ENCODE measurements at regions not wholly inside any gene's neighbourhood (a gene's known extent, or its start where the extent isn't known, plus 50 kb on each side); places are given as distances from the start of the nearest gene placed in this dataset.
A peak's percentile ranks its signal among the peaks of the same experiment; 100 is the strongest.

- no peak overlapping the region for H3K4me3 ChIP-seq (ENCODE audit: control extremely low read depth in 1 of 5, extremely low read depth in 1 of 5, insufficient read depth in 1 of 5, low read depth in 2 of 5, low read length in 4 of 5)
- no peak for TF ChIP-seq EZH2 (IDR thresholded peaks at IDR 0.05; ENCODE audit: borderline replicate concordance, insufficient read depth, low read depth, low read length, poor library complexity, severe bottlenecking)
- TF ChIP-seq, protein P1, sequence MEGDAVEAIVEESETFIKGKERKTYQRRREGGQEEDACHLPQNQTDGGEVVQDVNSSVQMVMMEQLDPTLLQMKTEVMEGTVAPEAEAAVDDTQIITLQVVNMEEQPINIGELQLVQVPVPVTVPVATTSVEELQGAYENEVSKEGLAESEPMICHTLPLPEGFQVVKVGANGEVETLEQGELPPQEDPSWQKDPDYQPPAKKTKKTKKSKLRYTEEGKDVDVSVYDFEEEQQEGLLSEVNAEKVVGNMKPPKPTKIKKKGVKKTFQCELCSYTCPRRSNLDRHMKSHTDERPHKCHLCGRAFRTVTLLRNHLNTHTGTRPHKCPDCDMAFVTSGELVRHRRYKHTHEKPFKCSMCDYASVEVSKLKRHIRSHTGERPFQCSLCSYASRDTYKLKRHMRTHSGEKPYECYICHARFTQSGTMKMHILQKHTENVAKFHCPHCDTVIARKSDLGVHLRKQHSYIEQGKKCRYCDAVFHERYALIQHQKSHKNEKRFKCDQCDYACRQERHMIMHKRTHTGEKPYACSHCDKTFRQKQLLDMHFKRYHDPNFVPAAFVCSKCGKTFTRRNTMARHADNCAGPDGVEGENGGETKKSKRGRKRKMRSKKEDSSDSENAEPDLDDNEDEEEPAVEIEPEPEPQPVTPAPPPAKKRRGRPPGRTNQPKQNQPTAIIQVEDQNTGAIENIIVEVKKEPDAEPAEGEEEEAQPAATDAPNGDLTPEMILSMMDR (IDR thresholded peaks at IDR 0.05) = no peak
- no peaks in the 10 kb centered on the region for H3K27me3 ChIP-seq (replicated peaks in 1 of 4; ENCODE audit: control extremely low read depth in 1 of 4, control insufficient read depth in 3 of 4, insufficient read depth in 4 of 4, low read length in 3 of 4)
- no peak for ATAC-seq (ENCODE audit: low read depth)
- intact Hi-C loops (cut with micrococcal nuclease) = no loop called here
- peaks cover 21 to 25% of the 10 kb centered on the region in 2 donors for H3K4me1 ChIP-seq (ENCODE audit: control insufficient read depth in 2 of 2, insufficient read depth in 2 of 2, low read length in 2 of 2)
- no peak overlapping the region for H3K27ac Mint-ChIP-seq
- ChIA-PET CTCF (interaction anchor here (2.7 kb wide), 1 partner anchor 8 kb away, joined by 8 read pairs; no protein-coding TSS in a partner anchor), POLR2A (no interaction called here)
- no peaks in the 10 kb centered on the region for H3K9me3 Mint-ChIP-seq (ENCODE audit: insufficient read depth)
- H3K4me3 Mint-ChIP-seq = no peak overlapping the region
- H3K9me3 ChIP-seq (ENCODE audit: control extremely low read depth in 1 of 3, control insufficient read depth in 2 of 3, insufficient read depth in 1 of 3, low read length in 2 of 3) = no peaks in the 10 kb centered on the region
- no peaks in the 10 kb centered on the region for H4K20me1 ChIP-seq (ENCODE audit: control insufficient read depth, insufficient read depth, low read length, poor library complexity, severe bottlenecking)
- no peaks in the 10 kb centered on the region for H3K79me2 ChIP-seq (ENCODE audit: control insufficient read depth, insufficient read depth, low read length)
- H3K36me3 ChIP-seq (replicated peaks in 1 of 2; ENCODE audit: control extremely low read depth in 1 of 2, control insufficient read depth in 1 of 2, extremely low read depth in 1 of 2, insufficient read depth in 2 of 2, low read length in 1 of 2) = no peaks in the 10 kb centered on the region
- 100% methylated on average over 1 of the region's 3 CpGs for WGBS (ENCODE audit: insufficient coverage)
- H3K9ac ChIP-seq (ENCODE audit: low read length) = peak overlapping the region; percentile 22
- DNase-seq = peak; percentile 23
- H3K4me2 ChIP-seq (replicated peaks; ENCODE audit: low read depth, low read length, poor library complexity, severe bottlenecking) = peak overlapping the region; percentile 27
- no peak overlapping the region for H3K27ac ChIP-seq (ENCODE audit: low read length in 2 of 2)
- H2AFZ ChIP-seq (ENCODE audit: insufficient read depth, low read depth, low read length, poor library complexity, severe bottlenecking) = no peak overlapping the region
- H3K4me1 Mint-ChIP-seq = peaks cover 29% of the 10 kb centered on the region
- H3K27me3 Mint-ChIP-seq = peaks cover 9% of the 10 kb centered on the region
These were observed 241.9 kb upstream of the SLC14A2 start for GRCh38 chr18:45373286-45373880.

GRCh38 chr18:45374236-45374635 lies 241.0 kb upstream of the SLC14A2 start:
- H3K36me3 ChIP-seq (replicated peaks in 1 of 2; ENCODE audit: control extremely low read depth in 1 of 2, control insufficient read depth in 1 of 2, extremely low read depth in 1 of 2, insufficient read depth in 2 of 2, low read length in 1 of 2) = no peaks in the 10 kb centered on the region
- ChIA-PET POLR2A (no interaction called here), CTCF (interaction anchor here (1.6 kb wide), 1 partner anchor 11 kb away, joined by 4 read pairs; no protein-coding TSS in a partner anchor)
- H3K79me2 ChIP-seq (ENCODE audit: control insufficient read depth, insufficient read depth, low read length) = no peaks in the 10 kb centered on the region
- H3K4me3 ChIP-seq (ENCODE audit: control extremely low read depth in 1 of 5, extremely low read depth in 1 of 5, insufficient read depth in 1 of 5, low read depth in 2 of 5, low read length in 4 of 5) = no peak overlapping the region
- H3K27ac ChIP-seq (ENCODE audit: low read length in 2 of 2) = no peak overlapping the region
- H3K4me3 Mint-ChIP-seq = no peak overlapping the region
- TF ChIP-seq, protein P1 (IDR thresholded peaks at IDR 0.05) = no peak
- TF ChIP-seq EZH2 (IDR thresholded peaks at IDR 0.05; ENCODE audit: borderline replicate concordance, insufficient read depth, low read depth, low read length, poor library complexity, severe bottlenecking) = no peak
- H4K20me1 ChIP-seq (ENCODE audit: control insufficient read depth, insufficient read depth, low read length, poor library complexity, severe bottlenecking) = no peaks in the 10 kb centered on the region
- H3K9me3 Mint-ChIP-seq (ENCODE audit: insufficient read depth) = no peaks in the 10 kb centered on the region
- no peak overlapping the region for H3K4me2 ChIP-seq (replicated peaks; ENCODE audit: low read depth, low read length, poor library complexity, severe bottlenecking)
- H3K27me3 Mint-ChIP-seq = peaks cover 9% of the 10 kb centered on the region
- no peak overlapping the region for H3K9ac ChIP-seq (ENCODE audit: low read length)
- H3K27me3 ChIP-seq (replicated peaks in 1 of 4; ENCODE audit: control extremely low read depth in 1 of 4, control insufficient read depth in 3 of 4, insufficient read depth in 4 of 4, low read length in 3 of 4) = no peaks in the 10 kb centered on the region
- H3K27ac Mint-ChIP-seq = no peak overlapping the region
- H3K4me1 ChIP-seq (ENCODE audit: control insufficient read depth in 2 of 2, insufficient read depth in 2 of 2, low read length in 2 of 2) = peaks cover 21 to 25% of the 10 kb centered on the region in 2 donors
- H3K4me1 Mint-ChIP-seq = peaks cover 29% of the 10 kb centered on the region
- H2AFZ ChIP-seq (ENCODE audit: insufficient read depth, low read depth, low read length, poor library complexity, severe bottlenecking) = no peak overlapping the region
- H3K9me3 ChIP-seq (ENCODE audit: control extremely low read depth in 1 of 3, control insufficient read depth in 2 of 3, insufficient read depth in 1 of 3, low read length in 2 of 3) = no peaks in the 10 kb centered on the region
- ATAC-seq (ENCODE audit: low read depth) (no peak), DNase-seq (no peak)
- intact Hi-C loops (cut with micrococcal nuclease) = no loop called here
